Caco-2 (cell line): ENCODE measurements at regions not wholly inside any gene's neighbourhood (a gene's known extent, or its start where the extent isn't known, plus 50 kb on each side); places are given as distances from the start of the nearest gene placed in this dataset.

Source experiments
- BruUV-seq: library from RNA; stranded (reverse); fragments of 400-500 nt; replicated peaks from 2 replicates; lab custom pipeline; 2021; lab: Mats Ljungman, UMichigan
- CTCF ChIA-PET: fragments of 300-600 bp; sonication (Branson Sonifier 250); formaldehyde crosslinking; loops from one replicate; lab custom pipeline; 2022; ENCODE audit warnings: antibody characterized with exemption; lab: Charles Lee
- POLR2A ChIA-PET: fragments of 300-600 bp; sonication (Branson Sonifier 250); formaldehyde crosslinking; loops from one replicate; lab custom pipeline; 2022; ENCODE audit warnings: antibody characterized with exemption; lab: Charles Lee
- DNase-seq, 2 experiments: peaks; one replicate each; pipeline versions ENCODE4 v3.0.0 to v3.0.0-alpha.2; 2020 to 2022
- H3K27me3 ChIP-seq: replicated peaks from 2 replicates; pipeline ENCODE4 v1.6.0; 2011; ENCODE audit warnings: low read length; ENCODE audit not compliant: control insufficient read depth, insufficient read depth
- H3K36me3 ChIP-seq: 2 replicates; pipeline ENCODE4 v1.5.1; 2011; ENCODE audit warnings: low read length; ENCODE audit not compliant: control insufficient read depth, insufficient read depth
- H3K4me1 ChIP-seq: fragments of 250-450 bp; sonication (Bioruptor Pico); 2 replicates; pipeline ENCODE4 v1.5.1; 2020; ENCODE audit warnings: mild to moderate bottlenecking
- H3K4me3 ChIP-seq: 2 replicates; pipeline ENCODE4 v1.5.1; 2011; ENCODE audit warnings: low read depth, mild to moderate bottlenecking, control low read depth, low read length
- H3K9me3 ChIP-seq: fragments of 250-450 bp; sonication (Bioruptor Pico); 2 replicates; pipeline ENCODE4 v1.5.1; 2020; ENCODE audit warnings: mild to moderate bottlenecking, moderate library complexity
- H3K27ac Mint-ChIP-seq: one replicate; pipeline ENCODE4 v1.8.0; 2022; ENCODE audit warnings: mixed read lengths; ENCODE audit not compliant: unreplicated experiment
- H3K27me3 Mint-ChIP-seq: one replicate; pipeline ENCODE4 v1.8.0; 2022; ENCODE audit warnings: mixed read lengths; ENCODE audit not compliant: insufficient read depth, unreplicated experiment
- H3K36me3 Mint-ChIP-seq: one replicate; pipeline ENCODE4 v1.8.0; 2022; ENCODE audit warnings: mild to moderate bottlenecking, mixed read lengths; ENCODE audit not compliant: insufficient read depth, unreplicated experiment
- H3K4me1 Mint-ChIP-seq: one replicate; pipeline ENCODE4 v1.8.0; 2022; ENCODE audit warnings: low read depth, mixed read lengths; ENCODE audit not compliant: unreplicated experiment
- H3K4me3 Mint-ChIP-seq: one replicate; pipeline ENCODE4 v1.8.0; 2022; ENCODE audit warnings: mild to moderate bottlenecking, moderate library complexity, mixed read lengths; ENCODE audit not compliant: unreplicated experiment
- H3K9me3 Mint-ChIP-seq: one replicate; pipeline ENCODE4 v1.8.0; 2022; ENCODE audit warnings: mixed read lengths; ENCODE audit not compliant: unreplicated experiment
- CTCF ChIP-seq, 2 experiments: fragments of 200-600 bp in 1 of 2; IDR thresholded peaks; 1 replicate in 1 of 2; 2 replicates in 1 of 2; pipeline versions ENCODE4 v1.5.1 to v1.8.0; 2011 to 2022; ENCODE audit warnings: antibody characterized with exemption in 1 of 2, control low read depth in 1 of 2, inconsistent platforms in 1 of 2, low read depth in 1 of 2, low read length in 1 of 2, mild to moderate bottlenecking in 1 of 2, moderate library complexity in 1 of 2; ENCODE audit not compliant: insufficient read depth in 1 of 2, severe bottlenecking in 1 of 2, unreplicated experiment in 1 of 2
- intact Hi-C: fragments of 100-400 bp; cut with micrococcal nuclease; formaldehyde crosslinking; loops from one replicate; pipeline ENCODE4 v1.10.0; 2022; ENCODE audit not compliant: unreplicated experiment

DNA sequence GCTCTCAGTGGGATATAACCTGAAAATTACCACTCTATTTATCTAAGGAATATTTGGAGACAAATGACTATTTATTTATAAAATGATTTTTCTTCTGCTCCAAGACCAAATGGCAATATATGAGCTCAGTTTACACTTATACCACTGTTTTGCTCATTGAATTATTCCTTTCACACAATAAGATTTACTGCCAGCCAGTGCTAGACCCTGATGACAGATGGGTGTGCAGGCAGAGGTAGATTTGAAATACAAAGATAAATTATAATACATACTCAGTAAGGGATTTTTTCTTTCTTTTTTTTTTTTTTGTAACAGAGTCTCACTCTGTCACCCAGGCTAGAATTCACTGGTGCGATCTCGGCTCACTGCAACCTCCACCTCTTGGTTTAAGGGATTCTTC is 980.3 kb downstream of the EPHA3 start:
- intact Hi-C loops: no loop called here
- Mint-ChIP-seq H3K27ac (no peak overlapping the region), H3K27me3 (no peaks in the 10 kb centered on the region), H3K9me3 (no peaks in the 10 kb centered on the region), H3K4me3 (no peak overlapping the region), H3K4me1 (no peaks in the 10 kb centered on the region), H3K36me3 (no peaks in the 10 kb centered on the region)
- no TSS peak for BruUV-seq
- H3K27me3 ChIP-seq: no peaks in the 10 kb centered on the region
- POLR2A ChIA-PET: no interaction called here
- H3K4me3 ChIP-seq: no peak overlapping the region
- H3K36me3 ChIP-seq: no peaks in the 10 kb centered on the region
- DNase-seq: no peak
- TF ChIP-seq CTCF (IDR thresholded peaks at IDR 0.05; ENCODE audit: insufficient read depth in 1 of 2, low read depth in 1 of 2, low read length in 1 of 2, severe bottlenecking in 1 of 2, unreplicated experiment in 1 of 2): no peak
- CTCF ChIA-PET: no interaction called here
- no peaks in the 10 kb centered on the region for H3K9me3 ChIP-seq
- H3K4me1 ChIP-seq: no peaks in the 10 kb centered on the region

- Histone ChIP-seq H3K27me3 (no peaks in the 10 kb centered on the region), H3K4me3 (no peak overlapping the region), H3K4me1 (no peaks in the 10 kb centered on the region), H3K9me3 (no peaks in the 10 kb centered on the region), H3K36me3 (no peaks in the 10 kb centered on the region)
- peak; percentile 30 to 34 for DNase-seq
- no TSS peak for BruUV-seq
- ChIA-PET POLR2A (no interaction called here), CTCF (interaction anchor here (0.5 kb wide), 1 partner anchor 142 kb away, joined by 4 read pairs; no protein-coding TSS in a partner anchor)
- intact Hi-C loops: loop anchor here (5.0 to 10.0 kb wide), 4 partner anchors 93 to 239 kb away; no protein-coding TSS in a partner anchor
- Mint-ChIP-seq H3K4me3 (no peak overlapping the region), H3K4me1 (no peaks in the 10 kb centered on the region), H3K9me3 (no peaks in the 10 kb centered on the region), H3K36me3 (no peaks in the 10 kb centered on the region), H3K27ac (no peak overlapping the region), H3K27me3 (no peaks in the 10 kb centered on the region)
- TF ChIP-seq CTCF (IDR thresholded peaks at IDR 0.05; ENCODE audit: insufficient read depth in 1 of 2, low read depth in 1 of 2, low read length in 1 of 2, severe bottlenecking in 1 of 2, unreplicated experiment in 1 of 2): peak; percentile 51 to 53
Observed at GRCh38 chr3:90091549-90091948, 984.1 kb downstream of the EPHA3 start.

DNA sequence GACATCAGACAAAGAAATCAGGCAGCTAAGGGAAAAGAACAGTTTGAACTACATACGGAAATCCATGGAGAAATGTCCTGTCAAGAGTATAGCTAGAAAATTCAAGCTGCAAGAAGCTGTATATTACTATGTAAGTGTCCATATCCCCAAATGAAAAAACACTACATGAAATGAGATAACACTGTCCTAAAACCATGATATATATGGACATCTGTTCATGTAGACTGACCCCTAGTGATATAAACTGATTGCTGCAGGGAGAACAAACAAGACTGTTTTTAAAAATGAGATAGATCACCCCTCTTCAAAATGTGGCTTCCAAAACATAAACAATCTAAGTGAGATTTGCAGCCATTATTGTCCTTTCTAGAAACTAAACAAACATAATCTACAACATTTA is 985.6 kb downstream of the EPHA3 start:
- no TSS peak for BruUV-seq
- Histone ChIP-seq H3K36me3 (no peaks in the 10 kb centered on the region), H3K27me3 (no peaks in the 10 kb centered on the region), H3K4me3 (no peak overlapping the region), H3K4me1 (no peaks in the 10 kb centered on the region), H3K9me3 (no peaks in the 10 kb centered on the region)
- H3K4me3 Mint-ChIP-seq: no peak overlapping the region
- no peaks in the 10 kb centered on the region for H3K36me3 Mint-ChIP-seq
- ChIA-PET POLR2A (no interaction called here), CTCF (no interaction called here)
- intact Hi-C loops: loop anchor here (5.0 to 10.0 kb wide), 4 partner anchors 92 to 241 kb away; no protein-coding TSS in a partner anchor
- no peak overlapping the region for H3K27ac Mint-ChIP-seq
- H3K27me3 Mint-ChIP-seq: no peaks in the 10 kb centered on the region
- no peaks in the 10 kb centered on the region for H3K9me3 Mint-ChIP-seq
- DNase-seq: no peak
- no peaks in the 10 kb centered on the region for H3K4me1 Mint-ChIP-seq
- TF ChIP-seq CTCF (IDR thresholded peaks at IDR 0.05; ENCODE audit: insufficient read depth in 1 of 2, low read depth in 1 of 2, low read length in 1 of 2, severe bottlenecking in 1 of 2, unreplicated experiment in 1 of 2): peak in 1 of 2 experiments; percentile 29
